ENCODE measurements at regions not wholly inside any gene's neighbourhood (a gene's known extent, or its start where the extent isn't known, plus 50 kb on each side); places are given as distances from the start of the nearest gene placed in this dataset.

DNA sequence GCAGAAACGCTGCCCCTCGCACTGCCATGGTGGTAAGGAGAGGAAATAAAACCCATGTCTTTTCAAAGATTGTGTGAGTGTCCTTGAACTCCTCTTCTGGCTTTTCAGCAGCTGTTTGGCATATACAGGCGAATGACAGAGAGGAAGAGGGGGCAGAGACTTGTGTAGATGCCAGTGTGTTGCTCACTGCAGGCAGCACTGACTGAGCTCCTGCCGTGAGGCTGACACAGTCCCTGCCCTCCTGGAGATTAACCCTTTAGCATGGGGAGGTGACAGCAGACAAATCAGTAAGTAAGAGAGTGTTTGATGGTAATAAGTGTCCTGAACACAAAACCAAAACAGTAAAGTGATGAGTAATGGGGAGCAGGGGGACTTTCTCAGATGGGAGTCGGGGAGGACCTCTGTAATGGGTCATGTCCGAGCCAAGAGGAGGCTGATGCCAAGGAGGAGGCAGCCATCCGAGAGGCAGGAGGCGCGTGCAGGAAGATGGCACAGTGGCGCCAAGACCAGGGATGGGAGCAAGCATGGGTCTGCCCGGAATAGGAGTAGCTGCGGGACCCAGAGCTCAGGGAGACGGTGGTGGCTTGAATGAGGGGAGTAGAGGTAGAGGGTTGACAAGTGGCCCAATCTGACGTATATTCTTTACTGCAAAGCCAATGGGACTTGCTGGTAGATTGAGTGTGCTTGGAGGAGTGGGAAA, 182.2 kb downstream of the FOXO1 start:
- Mint-ChIP-seq H3K4me3 (peak overlapping the region; percentile 79), H3K36me3 (ENCODE audit: low read depth) (no peaks in the 10 kb centered on the region), H3K9me3 (no peaks in the 10 kb centered on the region), H3K4me1 (ENCODE audit: low read depth) (peaks cover 86% of the 10 kb centered on the region), H3K27ac (peak overlapping the region; percentile 94), H3K27me3 (no peaks in the 10 kb centered on the region)
- no peak overlapping the region for H3K4me3 ChIP-seq (ENCODE audit: low read length)
- DNase-seq (peak in 3 of 14 experiments; percentile 18 to 58 (median 26)), ATAC-seq (ENCODE audit: poor library complexity) (no peak)
- ChIA-PET CTCF (interaction anchor here (1.4 kb wide), 1 partner anchor 10 kb away, joined by 5 read pairs; no protein-coding TSS in a partner anchor), POLR2A (interaction anchor here (0.5 to 5.3 kb wide), 11 partner anchors 10 to 1887 kb away, joined by 3 to 38 read pairs (median 3); partner anchors contain the start of gene FOXO1)
- H3K4me1 ChIP-seq (ENCODE audit: insufficient read depth, low read length): peaks cover 92% of the 10 kb centered on the region
- peak overlapping the region; percentile 59 to 77 for H3K27ac ChIP-seq (ENCODE audit: low read depth in 1 of 2, low read length in 2 of 2)
- no peaks in the 10 kb centered on the region for H3K9me3 ChIP-seq (ENCODE audit: control insufficient read depth in 1 of 2, insufficient read depth in 1 of 2, low read length in 2 of 2)
- no peaks in the 10 kb centered on the region for H3K27me3 ChIP-seq (ENCODE audit: control insufficient read depth in 1 of 2, insufficient read depth in 2 of 2, low read length in 2 of 2)
- H3K36me3 ChIP-seq (ENCODE audit: insufficient read depth, low read length): no peaks in the 10 kb centered on the region
- intact Hi-C loops (cut with DNase I, micrococcal nuclease): loop anchor here (2.0 to 5.0 kb wide), 4 partner anchors 25 to 183 kb away; partner anchors contain the start of gene FOXO1 (in 1 of the 2)
- TF ChIP-seq, protein P1, sequence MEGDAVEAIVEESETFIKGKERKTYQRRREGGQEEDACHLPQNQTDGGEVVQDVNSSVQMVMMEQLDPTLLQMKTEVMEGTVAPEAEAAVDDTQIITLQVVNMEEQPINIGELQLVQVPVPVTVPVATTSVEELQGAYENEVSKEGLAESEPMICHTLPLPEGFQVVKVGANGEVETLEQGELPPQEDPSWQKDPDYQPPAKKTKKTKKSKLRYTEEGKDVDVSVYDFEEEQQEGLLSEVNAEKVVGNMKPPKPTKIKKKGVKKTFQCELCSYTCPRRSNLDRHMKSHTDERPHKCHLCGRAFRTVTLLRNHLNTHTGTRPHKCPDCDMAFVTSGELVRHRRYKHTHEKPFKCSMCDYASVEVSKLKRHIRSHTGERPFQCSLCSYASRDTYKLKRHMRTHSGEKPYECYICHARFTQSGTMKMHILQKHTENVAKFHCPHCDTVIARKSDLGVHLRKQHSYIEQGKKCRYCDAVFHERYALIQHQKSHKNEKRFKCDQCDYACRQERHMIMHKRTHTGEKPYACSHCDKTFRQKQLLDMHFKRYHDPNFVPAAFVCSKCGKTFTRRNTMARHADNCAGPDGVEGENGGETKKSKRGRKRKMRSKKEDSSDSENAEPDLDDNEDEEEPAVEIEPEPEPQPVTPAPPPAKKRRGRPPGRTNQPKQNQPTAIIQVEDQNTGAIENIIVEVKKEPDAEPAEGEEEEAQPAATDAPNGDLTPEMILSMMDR (IDR thresholded peaks at IDR 0.05): no peak

DNA sequence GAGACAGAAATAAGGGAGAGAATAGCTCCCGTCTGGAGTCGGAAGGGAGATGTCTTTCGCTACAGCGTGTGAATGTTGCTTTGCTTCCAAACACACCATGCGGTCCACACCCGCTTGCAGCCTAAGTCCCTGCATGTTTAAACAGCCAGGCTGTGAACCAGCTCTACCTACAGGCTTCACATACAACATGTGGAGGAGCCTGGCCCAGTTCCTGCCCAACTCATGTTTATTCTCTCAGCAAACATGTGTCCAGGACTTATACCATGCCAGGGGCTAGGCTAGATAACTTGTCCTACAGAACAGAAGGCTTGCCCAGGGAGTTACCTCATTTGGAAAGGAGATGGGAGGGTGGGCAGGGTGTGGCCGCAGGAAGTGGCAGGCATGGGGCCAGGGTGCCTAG, 181.5 kb downstream of the FOXO1 start:
- ATAC-seq (ENCODE audit: poor library complexity) (no peak), DNase-seq (peak in 4 of 14 experiments; percentile 39 to 43 (median 41))
- H3K36me3 ChIP-seq (ENCODE audit: insufficient read depth, low read length): no peaks in the 10 kb centered on the region
- intact Hi-C loops (cut with DNase I, micrococcal nuclease): loop anchor here (1.0 to 5.0 kb wide), 13 partner anchors 10 to 418 kb away; partner anchors contain the start of gene FOXO1 (in 2 of the 2)
- H3K4me3 ChIP-seq (ENCODE audit: low read length): no peak overlapping the region
- Mint-ChIP-seq H3K36me3 (ENCODE audit: low read depth) (no peaks in the 10 kb centered on the region), H3K27me3 (no peaks in the 10 kb centered on the region), H3K27ac (peak overlapping the region; percentile 94), H3K4me3 (peak overlapping the region; percentile 79), H3K4me1 (ENCODE audit: low read depth) (peaks cover 92% of the 10 kb centered on the region), H3K9me3 (no peaks in the 10 kb centered on the region)
- no peaks in the 10 kb centered on the region for H3K9me3 ChIP-seq (ENCODE audit: control insufficient read depth in 1 of 2, insufficient read depth in 1 of 2, low read length in 2 of 2)
- peak overlapping the region; percentile 59 to 77 for H3K27ac ChIP-seq (ENCODE audit: low read depth in 1 of 2, low read length in 2 of 2)
- H3K27me3 ChIP-seq (ENCODE audit: control insufficient read depth in 1 of 2, insufficient read depth in 2 of 2, low read length in 2 of 2): no peaks in the 10 kb centered on the region
- TF ChIP-seq, protein P1 (IDR thresholded peaks at IDR 0.05): no peak
- ChIA-PET POLR2A (interaction anchor here (0.7 to 5.3 kb wide), 14 partner anchors 9 to 298 kb away, joined by 3 to 38 read pairs (median 5); partner anchors contain the start of gene FOXO1), CTCF (no interaction called here)
- peaks cover 95% of the 10 kb centered on the region for H3K4me1 ChIP-seq (ENCODE audit: insufficient read depth, low read length)

DNA sequence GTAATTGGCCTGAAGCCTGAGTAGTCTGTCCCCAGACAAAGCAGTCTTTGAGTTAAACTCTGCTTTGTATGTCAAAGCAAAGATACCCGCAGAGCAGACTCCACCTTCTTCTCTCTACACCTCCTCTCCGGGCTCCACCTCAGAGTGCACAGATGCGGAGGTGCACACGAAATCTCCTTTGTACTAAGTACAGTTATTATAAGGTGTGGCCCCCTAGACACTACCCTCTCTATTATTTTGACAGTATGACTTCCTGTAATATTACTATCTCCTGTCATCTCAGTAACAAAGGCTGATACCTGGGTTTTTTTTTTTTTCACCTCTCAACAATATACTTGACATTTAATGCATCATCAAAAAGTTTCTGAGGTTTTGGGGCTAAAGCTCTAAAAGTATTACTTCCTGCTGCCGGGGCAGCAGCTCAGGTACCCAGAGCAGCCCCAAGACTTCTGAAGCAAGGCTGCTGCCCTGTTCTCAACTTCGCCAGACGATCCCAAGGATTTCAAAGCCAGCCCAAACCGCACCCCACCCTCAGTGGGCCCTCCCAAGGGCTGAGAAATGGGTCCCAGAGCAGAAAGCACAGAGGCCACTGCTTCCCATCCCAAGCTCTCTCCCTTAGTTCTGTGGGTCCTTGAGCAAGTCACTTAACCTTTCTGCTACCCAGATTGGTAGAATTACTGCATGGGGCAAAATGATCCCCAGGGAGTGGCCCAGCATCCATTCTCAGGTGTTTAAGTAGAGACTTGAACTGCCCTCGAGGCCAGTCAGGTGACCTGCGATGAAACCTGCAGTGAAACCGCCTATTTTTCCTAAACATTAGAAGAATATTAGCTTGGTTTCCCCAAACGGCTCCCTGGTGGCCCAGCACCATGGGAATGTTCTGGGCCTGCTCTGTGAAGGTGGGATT, 180.6 kb downstream of the FOXO1 start:
- Mint-ChIP-seq H3K36me3 (ENCODE audit: low read depth) (no peaks in the 10 kb centered on the region), H3K4me3 (peak overlapping the region; percentile 78), H3K4me1 (ENCODE audit: low read depth) (peaks cover 90% of the 10 kb centered on the region), H3K27me3 (no peaks in the 10 kb centered on the region), H3K9me3 (no peaks in the 10 kb centered on the region), H3K27ac (peak overlapping the region; percentile 94)
- Histone ChIP-seq H3K9me3 (ENCODE audit: control insufficient read depth in 1 of 2, insufficient read depth in 1 of 2, low read length in 2 of 2) (no peaks in the 10 kb centered on the region), H3K4me3 (ENCODE audit: low read length) (peak overlapping the region; percentile 25), H3K36me3 (ENCODE audit: insufficient read depth, low read length) (no peaks in the 10 kb centered on the region), H3K27ac (ENCODE audit: low read depth in 1 of 2, low read length in 2 of 2) (peak overlapping the region; percentile 70 to 77), H3K27me3 (ENCODE audit: control insufficient read depth in 1 of 2, insufficient read depth in 2 of 2, low read length in 2 of 2) (no peaks in the 10 kb centered on the region), H3K4me1 (ENCODE audit: insufficient read depth, low read length) (peaks cover 95% of the 10 kb centered on the region)
- ATAC-seq (ENCODE audit: poor library complexity) (peak; percentile 93), DNase-seq (peak; percentile 52 to 94 (median 70))
- POLR2A ChIA-PET: interaction anchor here (0.6 to 5.3 kb wide), 29 partner anchors 9 to 707 kb away, joined by 3 to 38 read pairs (median 4); partner anchors contain the start of gene FOXO1
- TF ChIP-seq, protein P1 (IDR thresholded peaks at IDR 0.05): no peak
- CTCF ChIA-PET: interaction anchor here (0.8 kb wide), 1 partner anchor 118 kb away, joined by 3 read pairs; no protein-coding TSS in a partner anchor
- intact Hi-C loops (cut with DNase I, micrococcal nuclease): loop anchor here (1.0 to 5.0 kb wide), 12 partner anchors 9 to 419 kb away; partner anchors contain the start of gene FOXO1 (in 2 of the 2)
